ENCODE measurements at regions not wholly inside any gene's neighbourhood (a gene's known extent, or its start where the extent isn't known, plus 50 kb on each side); places are given as distances from the start of the nearest gene placed in this dataset.

DNA sequence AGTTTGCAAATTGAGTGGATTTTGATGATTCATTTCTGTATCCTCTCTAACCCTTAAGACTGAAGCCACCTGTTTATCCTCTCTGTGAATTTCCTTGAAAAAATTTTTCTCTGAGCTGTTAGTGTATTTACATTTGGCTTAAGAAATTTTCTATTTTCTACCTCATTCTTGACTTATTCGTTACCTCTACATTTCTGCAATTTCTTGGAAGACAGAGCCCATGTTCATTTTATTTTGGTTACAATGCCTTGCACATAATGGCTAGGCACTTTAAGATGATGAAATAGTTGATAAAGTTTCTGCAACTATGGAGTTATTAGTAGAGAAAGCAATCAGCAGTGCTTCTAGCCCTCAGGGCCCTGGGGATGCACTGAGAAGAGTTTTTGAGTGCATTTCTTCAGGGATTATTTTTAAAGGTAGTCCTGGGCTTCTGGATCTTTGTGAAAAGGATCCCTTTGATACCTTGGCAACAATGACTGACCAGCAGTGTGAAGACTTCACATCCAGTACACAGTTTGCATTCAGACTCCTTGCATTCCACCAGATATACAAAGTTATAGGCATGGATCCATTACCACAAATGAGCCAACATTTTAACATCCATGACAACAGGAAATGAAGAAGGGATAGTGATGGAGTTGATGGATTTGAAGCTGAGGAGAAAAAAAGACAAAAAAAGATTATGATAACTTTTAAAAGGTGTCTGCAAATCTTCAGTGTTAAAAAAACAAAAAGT, 68.2 kb downstream of the CH25H start:
- TF ChIP-seq, protein P1, sequence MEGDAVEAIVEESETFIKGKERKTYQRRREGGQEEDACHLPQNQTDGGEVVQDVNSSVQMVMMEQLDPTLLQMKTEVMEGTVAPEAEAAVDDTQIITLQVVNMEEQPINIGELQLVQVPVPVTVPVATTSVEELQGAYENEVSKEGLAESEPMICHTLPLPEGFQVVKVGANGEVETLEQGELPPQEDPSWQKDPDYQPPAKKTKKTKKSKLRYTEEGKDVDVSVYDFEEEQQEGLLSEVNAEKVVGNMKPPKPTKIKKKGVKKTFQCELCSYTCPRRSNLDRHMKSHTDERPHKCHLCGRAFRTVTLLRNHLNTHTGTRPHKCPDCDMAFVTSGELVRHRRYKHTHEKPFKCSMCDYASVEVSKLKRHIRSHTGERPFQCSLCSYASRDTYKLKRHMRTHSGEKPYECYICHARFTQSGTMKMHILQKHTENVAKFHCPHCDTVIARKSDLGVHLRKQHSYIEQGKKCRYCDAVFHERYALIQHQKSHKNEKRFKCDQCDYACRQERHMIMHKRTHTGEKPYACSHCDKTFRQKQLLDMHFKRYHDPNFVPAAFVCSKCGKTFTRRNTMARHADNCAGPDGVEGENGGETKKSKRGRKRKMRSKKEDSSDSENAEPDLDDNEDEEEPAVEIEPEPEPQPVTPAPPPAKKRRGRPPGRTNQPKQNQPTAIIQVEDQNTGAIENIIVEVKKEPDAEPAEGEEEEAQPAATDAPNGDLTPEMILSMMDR (IDR thresholded peaks at IDR 0.05), result no peak
- DNase-seq (ENCODE audit: low spot score) (no peak), ATAC-seq (ENCODE audit: low FRiP score) (no peak)

DNA sequence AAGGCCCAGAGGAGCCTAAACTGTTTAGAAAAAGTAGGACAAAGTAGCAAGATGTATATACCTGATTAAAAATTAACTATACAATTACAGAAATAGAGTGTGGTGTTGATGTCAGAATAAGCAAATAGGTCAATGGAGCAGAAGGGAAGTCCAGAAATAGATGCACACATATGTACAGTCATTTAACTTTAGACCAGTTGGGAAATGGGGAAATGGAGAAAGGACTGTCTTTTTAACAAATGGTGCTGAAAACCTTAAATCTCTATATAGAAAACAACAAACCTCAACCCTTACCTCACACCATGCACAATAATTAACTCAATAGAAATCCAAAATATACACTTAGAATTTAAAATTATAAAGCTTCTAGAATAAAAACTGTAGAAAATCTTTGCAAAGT, 72.2 kb downstream of the CH25H start:
- DNase-seq (ENCODE audit: low spot score) (no peak), ATAC-seq (ENCODE audit: low FRiP score) (no peak)
- TF ChIP-seq, protein P1 (IDR thresholded peaks at IDR 0.05), result no peak

DNA sequence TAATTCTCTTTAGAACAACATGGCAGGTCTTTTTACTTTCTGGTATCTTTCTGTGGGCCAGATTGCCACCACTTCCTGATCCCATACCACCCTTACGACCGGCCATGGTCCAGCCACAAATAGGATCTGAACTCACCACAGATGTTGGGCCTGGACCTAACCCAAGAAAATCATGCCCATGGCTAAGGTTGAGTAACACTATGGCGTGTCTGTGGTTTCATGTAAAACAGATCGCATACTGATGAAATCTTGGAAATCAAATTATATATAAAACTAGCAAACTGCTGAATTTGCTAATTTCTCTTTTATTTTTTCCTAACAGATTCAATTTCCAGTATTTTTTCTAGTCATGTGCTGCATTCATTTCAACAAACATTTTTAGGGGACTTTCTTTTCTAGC, 77.2 kb downstream of the CH25H start:
- TF ChIP-seq, protein P1 (IDR thresholded peaks at IDR 0.05), result no peak
- DNase-seq (ENCODE audit: low spot score) (no peak), ATAC-seq (ENCODE audit: low FRiP score) (no peak)

DNA sequence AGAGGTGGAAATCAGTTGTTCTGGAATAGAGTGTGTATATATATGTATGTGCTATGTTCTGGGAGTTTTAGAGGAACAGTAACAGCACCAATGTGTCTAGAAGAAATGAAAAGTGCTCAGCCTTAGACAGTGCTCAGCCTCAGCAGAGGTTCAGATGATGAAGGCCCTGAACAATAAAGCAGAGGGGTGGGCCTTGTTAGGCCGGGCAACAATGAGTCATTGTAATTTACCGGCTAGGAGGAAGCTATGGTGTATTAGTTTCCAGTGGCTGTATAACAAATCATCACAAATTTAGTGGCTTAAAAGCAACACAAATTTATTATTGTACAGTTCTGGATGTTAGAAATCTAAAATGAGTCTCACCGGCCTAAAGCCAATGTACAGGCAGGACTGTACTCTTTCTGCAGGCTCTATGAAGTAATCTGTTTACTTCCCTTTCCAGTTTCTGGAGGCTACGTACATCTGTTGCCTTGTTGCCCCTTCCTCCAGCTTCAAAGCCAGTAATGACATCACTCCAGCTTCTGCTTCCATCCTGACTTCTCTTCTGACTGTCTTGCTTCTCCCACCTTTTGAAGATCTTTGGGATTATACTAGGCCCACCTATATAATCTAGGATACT, 84.6 kb downstream of the CH25H start:
- DNase-seq (ENCODE audit: low spot score) (no peak), ATAC-seq (ENCODE audit: low FRiP score) (no peak)
- TF ChIP-seq, protein P1 (IDR thresholded peaks at IDR 0.05), result no peak

DNA sequence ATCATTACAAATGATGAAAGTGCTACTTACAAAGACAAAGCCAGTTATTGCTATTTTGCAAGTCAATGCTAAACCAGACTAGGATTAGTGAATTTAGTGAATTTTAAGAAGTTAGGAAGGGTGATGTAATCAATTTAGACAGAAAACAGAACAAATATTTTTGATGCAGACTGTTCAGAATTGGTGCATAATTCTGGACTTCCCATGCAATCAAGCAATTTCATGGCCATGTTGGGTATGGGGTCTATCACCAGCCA, 85.4 kb downstream of the CH25H start:
- TF ChIP-seq, protein P1 (IDR thresholded peaks at IDR 0.05), result no peak
- DNase-seq (ENCODE audit: low spot score) (no peak), ATAC-seq (ENCODE audit: low FRiP score) (no peak)

DNA sequence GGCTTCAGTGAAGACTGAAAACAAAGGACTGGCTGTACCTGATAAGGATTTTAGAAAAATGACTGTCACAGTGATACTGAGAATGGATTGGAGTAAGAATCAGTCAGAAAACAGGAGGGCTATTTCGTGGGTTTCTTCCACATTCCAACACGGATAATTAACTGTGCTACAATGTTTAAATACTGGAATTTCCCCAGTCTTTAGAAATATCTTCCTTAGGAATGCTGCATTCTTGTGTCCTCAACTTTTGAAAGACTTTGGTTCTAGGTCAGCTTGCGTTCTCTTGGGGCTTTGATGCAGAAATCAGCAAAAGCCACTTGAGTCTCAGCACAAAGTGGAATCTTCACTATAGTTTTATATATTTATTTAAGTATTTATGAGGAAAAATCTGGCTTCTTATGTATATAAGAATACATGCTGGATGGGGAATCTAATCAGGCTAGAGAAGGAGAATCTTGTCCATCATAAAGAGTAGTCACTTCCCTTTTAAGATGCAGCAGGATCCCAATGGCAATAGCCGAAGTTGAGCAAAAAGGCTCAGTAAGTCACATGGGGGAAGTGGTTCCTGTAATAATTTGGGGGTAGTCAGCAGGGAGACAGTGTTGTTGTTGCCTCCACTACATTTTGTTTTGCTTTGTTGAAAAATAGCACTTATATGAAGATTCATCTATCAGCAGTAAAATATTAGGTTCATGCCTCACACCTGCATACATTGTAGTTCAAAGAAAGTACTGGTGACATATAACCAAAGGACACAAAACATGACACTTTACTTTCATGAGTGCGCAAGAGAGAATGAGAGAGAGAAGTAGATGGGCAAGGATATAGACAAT, 86.0 kb downstream of the CH25H start:
- ATAC-seq (ENCODE audit: low FRiP score) (no peak), DNase-seq (ENCODE audit: low spot score) (no peak)
- TF ChIP-seq, protein P1 (IDR thresholded peaks at IDR 0.05), result no peak
